Astrocyte of the spinal cord (primary cell): ENCODE measurements at regions not wholly inside any gene's neighbourhood (a gene's known extent, or its start where the extent isn't known, plus 50 kb on each side); places are given as distances from the start of the nearest gene placed in this dataset.
"Not testable (repeated sequence)": the region's sequence is repeated elsewhere in the genome, so short reads cannot be mapped to it uniquely, and the experiment has no call there.

Experiments
- DNase-seq: peaks from one replicate; pipeline ENCODE4 v3.0.0; 2011; ENCODE audit warnings: low read depth, low spot score
- H3K4me3 ChIP-seq: 2 replicates; pipeline ENCODE4 v1.5.1; 2011; ENCODE audit warnings: low read depth, mild to moderate bottlenecking, low read length, moderate library complexity
- CTCF ChIP-seq: IDR thresholded peaks from 2 replicates; pipeline ENCODE4 v1.5.1; 2012; ENCODE audit warnings: low read depth, mild to moderate bottlenecking, low read length, inconsistent platforms
- in situ Hi-C: cut with HindIII; loops from 2 replicates; pipeline ENCODE4 v1.10.0; 2017; ENCODE audit warnings: low sequenced_read_pairs

GRCh38 chr6:106724848-106725247, 95.5 kb downstream of the QRSL1 start:
- in situ Hi-C loops = no loop called here
- DNase-seq = no peak
- no peak for TF ChIP-seq CTCF
- H3K4me3 ChIP-seq = no peak overlapping the region

GRCh38 chr6:106724337-106724736, 95.0 kb downstream of the QRSL1 start:
- no peak for DNase-seq
- TF ChIP-seq CTCF = no peak
- no peak overlapping the region for H3K4me3 ChIP-seq
- in situ Hi-C loops = no loop called here

GRCh38 chr6:106723419-106723818, 94.0 kb downstream of the QRSL1 start:
- in situ Hi-C loops, H3K4me3 ChIP-seq, DNase-seq: not testable (repeated sequence)

GRCh38 chr6:106721189-106721588, 91.8 kb downstream of the QRSL1 start:
- H3K4me3 ChIP-seq, in situ Hi-C loops, DNase-seq: not testable (repeated sequence)
